ENCODE measurements at regions not wholly inside any gene's neighbourhood (a gene's known extent, or its start where the extent isn't known, plus 50 kb on each side); places are given as distances from the start of the nearest gene placed in this dataset.
"Not testable (repeated sequence)": the region's sequence is repeated elsewhere in the genome, so short reads cannot be mapped to it uniquely, and the experiment has no call there.

- 78% methylated on average over 5 of the region's 7 CpGs for WGBS (ENCODE audit: insufficient coverage)
- TF ChIP-seq EZH2 (IDR thresholded peaks at IDR 0.05; ENCODE audit: borderline replicate concordance, insufficient read depth, low read depth, low read length, poor library complexity, severe bottlenecking) (no peak), CTCF (IDR thresholded peaks at IDR 0.05) (no peak)
- no peak overlapping the region for H3K4me2 ChIP-seq (replicated peaks; ENCODE audit: low read depth, low read length, poor library complexity, severe bottlenecking)
- no peak overlapping the region for H3K27ac Mint-ChIP-seq
- CTCF ChIA-PET = no interaction called here
- H3K27ac ChIP-seq (ENCODE audit: low read length in 2 of 2) = no peak overlapping the region
- no peak overlapping the region for H3K4me3 Mint-ChIP-seq
- no peak for DNase-seq
- peaks cover 41% of the 10 kb centered on the region for H3K4me1 Mint-ChIP-seq
- peaks cover 0 to 9% of the 10 kb centered on the region in 2 experiments for H3K36me3 ChIP-seq (replicated peaks in 1 of 2; ENCODE audit: control extremely low read depth in 1 of 2, control insufficient read depth in 1 of 2, extremely low read depth in 1 of 2, insufficient read depth in 2 of 2, low read length in 1 of 2)
- peaks cover 11 to 13% of the 10 kb centered on the region in 2 donors for H3K4me1 ChIP-seq (ENCODE audit: control insufficient read depth in 2 of 2, insufficient read depth in 2 of 2, low read length in 2 of 2)
- H4K20me1 ChIP-seq (ENCODE audit: control insufficient read depth, insufficient read depth, low read length, poor library complexity, severe bottlenecking) = peaks cover 92% of the 10 kb centered on the region
- peak; percentile 36 for ATAC-seq (ENCODE audit: low read depth)
- H3K9me3 ChIP-seq (ENCODE audit: control extremely low read depth in 1 of 3, control insufficient read depth in 2 of 3, insufficient read depth in 1 of 3, low read length in 2 of 3) = peaks cover 0 to 6% (median 4%) of the 10 kb centered on the region in 3 donors
- no peak overlapping the region for H3K4me3 ChIP-seq (ENCODE audit: control extremely low read depth in 1 of 5, extremely low read depth in 1 of 5, insufficient read depth in 1 of 5, low read depth in 2 of 5, low read length in 4 of 5)
- no peak overlapping the region for H3K9ac ChIP-seq (ENCODE audit: low read length)
- intact Hi-C loops (cut with micrococcal nuclease) = no loop called here
- peaks cover 9% of the 10 kb centered on the region for H3K9me3 Mint-ChIP-seq (ENCODE audit: insufficient read depth)
- no peak overlapping the region for H2AFZ ChIP-seq (ENCODE audit: insufficient read depth, low read depth, low read length, poor library complexity, severe bottlenecking)
- peaks cover 98% of the 10 kb centered on the region for H3K79me2 ChIP-seq (ENCODE audit: control insufficient read depth, insufficient read depth, low read length)
- POLR2A ChIA-PET = interaction anchor here (0.5 kb wide), 1 partner anchor 36 kb away, joined by 19 read pairs; no protein-coding TSS in a partner anchor
- H3K27me3 ChIP-seq (replicated peaks in 1 of 4; ENCODE audit: control extremely low read depth in 1 of 4, control insufficient read depth in 3 of 4, insufficient read depth in 4 of 4, low read length in 3 of 4) = no peaks in the 10 kb centered on the region
- no peaks in the 10 kb centered on the region for H3K27me3 Mint-ChIP-seq
These were observed 94.2 kb downstream of the UTRN start for GRCh38 chr6:144379356-144379755.

- peaks cover 93% of the 10 kb centered on the region for H4K20me1 ChIP-seq (ENCODE audit: control insufficient read depth, insufficient read depth, low read length, poor library complexity, severe bottlenecking)
- peaks cover 11 to 13% of the 10 kb centered on the region in 2 donors for H3K4me1 ChIP-seq (ENCODE audit: control insufficient read depth in 2 of 2, insufficient read depth in 2 of 2, low read length in 2 of 2)
- 100% methylated on average over 1 of the region's 2 CpGs for WGBS (ENCODE audit: insufficient coverage)
- H3K4me3 ChIP-seq (ENCODE audit: control extremely low read depth in 1 of 5, extremely low read depth in 1 of 5, insufficient read depth in 1 of 5, low read depth in 2 of 5, low read length in 4 of 5); H3K27ac ChIP-seq (ENCODE audit: low read length in 2 of 2); CTCF ChIA-PET; H3K4me2 ChIP-seq (replicated peaks; ENCODE audit: low read depth, low read length, poor library complexity, severe bottlenecking); POLR2A ChIA-PET; H3K27me3 ChIP-seq (replicated peaks in 1 of 4; ENCODE audit: control extremely low read depth in 1 of 4, control insufficient read depth in 3 of 4, insufficient read depth in 4 of 4, low read length in 3 of 4); DNase-seq; H3K4me3 Mint-ChIP-seq; H2AFZ ChIP-seq (ENCODE audit: insufficient read depth, low read depth, low read length, poor library complexity, severe bottlenecking); H3K36me3 ChIP-seq (replicated peaks in 1 of 2; ENCODE audit: control extremely low read depth in 1 of 2, control insufficient read depth in 1 of 2, extremely low read depth in 1 of 2, insufficient read depth in 2 of 2, low read length in 1 of 2); H3K9me3 ChIP-seq (ENCODE audit: control extremely low read depth in 1 of 3, control insufficient read depth in 2 of 3, insufficient read depth in 1 of 3, low read length in 2 of 3); H3K9me3 Mint-ChIP-seq (ENCODE audit: insufficient read depth); H3K27ac Mint-ChIP-seq; intact Hi-C loops (cut with micrococcal nuclease); ATAC-seq (ENCODE audit: low read depth); H3K27me3 Mint-ChIP-seq; H3K9ac ChIP-seq (ENCODE audit: low read length): not testable (repeated sequence)
- peaks cover 97% of the 10 kb centered on the region for H3K79me2 ChIP-seq (ENCODE audit: control insufficient read depth, insufficient read depth, low read length)
- H3K4me1 Mint-ChIP-seq = peaks cover 46% of the 10 kb centered on the region
These were observed 96.4 kb downstream of the UTRN start for GRCh38 chr6:144381499-144381898.
